ENCODE measurements at regions not wholly inside any gene's neighbourhood (a gene's known extent, or its start where the extent isn't known, plus 50 kb on each side); places are given as distances from the start of the nearest gene placed in this dataset.

DNA sequence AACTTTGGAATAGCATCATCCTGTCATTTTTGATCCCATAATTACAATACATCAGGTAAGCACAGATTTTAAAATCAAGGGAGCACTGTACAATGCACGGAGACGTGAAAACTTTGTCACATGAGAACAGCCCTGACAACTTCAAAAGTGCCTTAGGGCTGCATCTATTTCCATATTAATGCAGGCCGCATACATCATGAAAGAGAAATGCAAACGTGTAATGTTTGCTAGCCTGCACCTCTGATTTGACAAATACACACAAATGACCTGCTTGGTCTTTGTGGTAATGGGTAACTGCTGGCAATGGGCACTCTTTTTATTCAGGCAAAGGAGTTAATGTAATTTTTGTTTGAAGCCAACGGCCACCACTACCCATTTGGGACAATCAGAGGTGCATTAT, 202.0 kb upstream of the EPHA4 start:
- no peaks in the 10 kb centered on the region for H3K27me3 ChIP-seq (ENCODE audit: control insufficient read depth, insufficient read depth, low read length)
- no peaks in the 10 kb centered on the region for H3K4me1 Mint-ChIP-seq
- DNase-seq (no peak), ATAC-seq (ENCODE audit: low read depth in 2 of 2) (no peak)
- no peak overlapping the region for H3K4me3 Mint-ChIP-seq
- H3K27ac ChIP-seq (ENCODE audit: insufficient read depth, low read length, poor library complexity, severe bottlenecking) = no peak overlapping the region
- H3K9me3 Mint-ChIP-seq = peaks cover 0 to 3% (median 0%) of the 10 kb centered on the region in 7 donors
- H3K27me3 Mint-ChIP-seq = no peaks in the 10 kb centered on the region
- H3K4me1 ChIP-seq (ENCODE audit: control insufficient read depth, insufficient read depth, low read length, poor library complexity, severe bottlenecking) = no peaks in the 10 kb centered on the region
- no peak overlapping the region for H3K27ac Mint-ChIP-seq
- no peak overlapping the region for H3K4me3 ChIP-seq (ENCODE audit: low read depth, low read length)
- no peaks in the 10 kb centered on the region for H3K36me3 ChIP-seq (ENCODE audit: control insufficient read depth, insufficient read depth, low read length)
- H3K36me3 Mint-ChIP-seq = no peaks in the 10 kb centered on the region
- no peaks in the 10 kb centered on the region for H3K9me3 ChIP-seq (ENCODE audit: control insufficient read depth in 2 of 2, low read length in 2 of 2)

DNA sequence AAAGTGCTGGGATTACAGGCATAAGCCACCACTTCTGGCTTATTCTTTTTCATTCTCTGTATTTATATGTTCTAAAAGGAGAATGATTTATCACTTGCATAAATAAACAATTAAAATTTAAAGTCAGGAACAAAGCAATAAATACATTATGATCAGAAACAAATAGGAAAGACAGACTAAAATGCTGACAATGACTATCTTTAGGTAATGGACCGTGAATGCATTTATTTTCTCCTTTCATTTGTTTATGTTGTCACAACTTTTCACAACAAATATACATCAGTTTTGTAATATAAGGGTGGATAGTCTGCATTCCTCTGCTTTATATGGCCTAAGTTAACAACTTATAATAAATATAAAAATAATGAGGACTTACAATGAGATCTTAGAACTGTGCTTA, 199.2 kb upstream of the EPHA4 start:
- Histone ChIP-seq H3K4me3 (ENCODE audit: low read depth, low read length) (no peak overlapping the region), H3K27me3 (ENCODE audit: control insufficient read depth, insufficient read depth, low read length) (no peaks in the 10 kb centered on the region), H3K9me3 (ENCODE audit: control insufficient read depth in 2 of 2, low read length in 2 of 2) (no peaks in the 10 kb centered on the region), H3K4me1 (ENCODE audit: control insufficient read depth, insufficient read depth, low read length, poor library complexity, severe bottlenecking) (no peaks in the 10 kb centered on the region), H3K27ac (ENCODE audit: insufficient read depth, low read length, poor library complexity, severe bottlenecking) (no peak overlapping the region), H3K36me3 (ENCODE audit: control insufficient read depth, insufficient read depth, low read length) (no peaks in the 10 kb centered on the region)
- ATAC-seq (ENCODE audit: low read depth in 2 of 2) (no peak), DNase-seq (no peak)
- Mint-ChIP-seq H3K9me3 (peaks cover 0 to 4% (median 3%) of the 10 kb centered on the region in 7 donors), H3K27ac (no peak overlapping the region), H3K36me3 (no peaks in the 10 kb centered on the region), H3K27me3 (no peaks in the 10 kb centered on the region), H3K4me1 (no peaks in the 10 kb centered on the region), H3K4me3 (no peak overlapping the region)

DNA sequence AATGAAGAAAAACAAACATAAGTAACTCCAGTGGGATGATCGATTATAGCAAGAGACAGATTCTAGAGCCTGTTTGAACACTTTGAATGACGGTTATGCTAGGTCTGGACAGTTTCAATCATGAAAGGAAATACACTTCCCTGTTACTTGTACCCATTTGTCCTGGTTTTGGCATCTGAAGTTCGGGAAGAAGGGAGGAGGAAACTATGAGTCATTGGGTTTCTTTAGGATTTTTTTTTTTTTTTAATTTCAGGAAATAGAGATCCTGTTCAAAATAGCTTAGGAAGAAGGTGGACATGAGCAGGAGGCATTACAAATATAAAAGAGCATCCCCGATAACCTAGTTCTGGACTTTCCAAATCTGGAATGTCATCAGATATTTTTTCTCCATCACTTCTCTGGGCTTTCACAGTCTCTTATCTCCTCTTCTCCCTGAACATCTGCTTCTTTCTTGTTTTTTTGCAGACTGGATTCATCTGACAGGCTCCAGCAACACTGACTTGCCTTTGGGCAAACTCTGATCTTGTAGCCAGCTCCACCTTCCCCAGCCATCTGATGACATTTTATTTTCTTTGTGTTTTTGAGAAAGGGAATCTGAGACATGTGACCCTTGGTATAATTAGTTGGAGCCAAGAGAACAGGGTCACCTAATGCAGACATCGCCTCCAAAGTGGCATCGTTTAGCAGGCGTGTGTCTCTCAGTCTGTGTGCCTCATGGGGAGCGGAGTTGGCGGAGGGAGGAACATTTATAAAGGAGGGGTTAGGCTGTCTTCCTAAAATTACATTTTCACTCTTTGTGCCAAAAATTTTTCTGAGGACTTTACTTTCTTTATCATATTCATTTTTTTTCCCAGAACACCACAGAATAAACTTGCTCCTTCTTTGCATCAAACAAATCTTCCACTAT, 195.3 kb upstream of the EPHA4 start:
- Mint-ChIP-seq H3K9me3 (peaks cover 0 to 6% (median 3%) of the 10 kb centered on the region in 7 donors), H3K27me3 (no peaks in the 10 kb centered on the region), H3K4me3 (no peak overlapping the region), H3K4me1 (no peaks in the 10 kb centered on the region), H3K36me3 (no peaks in the 10 kb centered on the region), H3K27ac (no peak overlapping the region)
- Histone ChIP-seq H3K27ac (ENCODE audit: insufficient read depth, low read length, poor library complexity, severe bottlenecking) (no peak overlapping the region), H3K4me3 (ENCODE audit: low read depth, low read length) (no peak overlapping the region), H3K4me1 (ENCODE audit: control insufficient read depth, insufficient read depth, low read length, poor library complexity, severe bottlenecking) (no peaks in the 10 kb centered on the region), H3K9me3 (ENCODE audit: control insufficient read depth in 2 of 2, low read length in 2 of 2) (no peaks in the 10 kb centered on the region), H3K27me3 (ENCODE audit: control insufficient read depth, insufficient read depth, low read length) (no peaks in the 10 kb centered on the region), H3K36me3 (ENCODE audit: control insufficient read depth, insufficient read depth, low read length) (no peaks in the 10 kb centered on the region)
- DNase-seq = no peak
- ATAC-seq (ENCODE audit: low read depth in 2 of 2) = no peak

GRCh38 chr2:221762496-221762895, 190.4 kb upstream of the EPHA4 start:
- Mint-ChIP-seq H3K4me3 (no peak overlapping the region), H3K27ac (no peak overlapping the region), H3K36me3 (no peaks in the 10 kb centered on the region), H3K4me1 (no peaks in the 10 kb centered on the region), H3K27me3 (no peaks in the 10 kb centered on the region), H3K9me3 (peaks cover 2 to 15% (median 3%) of the 10 kb centered on the region in 7 donors)
- ATAC-seq (ENCODE audit: low read depth in 2 of 2) = no peak
- DNase-seq = no peak
- H3K4me3 ChIP-seq (ENCODE audit: low read depth, low read length) = no peak overlapping the region
- no peaks in the 10 kb centered on the region for H3K9me3 ChIP-seq (ENCODE audit: control insufficient read depth in 2 of 2, low read length in 2 of 2)
- H3K4me1 ChIP-seq (ENCODE audit: control insufficient read depth, insufficient read depth, low read length, poor library complexity, severe bottlenecking) = no peaks in the 10 kb centered on the region
- H3K36me3 ChIP-seq (ENCODE audit: control insufficient read depth, insufficient read depth, low read length) = no peaks in the 10 kb centered on the region
- no peak overlapping the region for H3K27ac ChIP-seq (ENCODE audit: insufficient read depth, low read length, poor library complexity, severe bottlenecking)
- H3K27me3 ChIP-seq (ENCODE audit: control insufficient read depth, insufficient read depth, low read length) = no peaks in the 10 kb centered on the region

DNA sequence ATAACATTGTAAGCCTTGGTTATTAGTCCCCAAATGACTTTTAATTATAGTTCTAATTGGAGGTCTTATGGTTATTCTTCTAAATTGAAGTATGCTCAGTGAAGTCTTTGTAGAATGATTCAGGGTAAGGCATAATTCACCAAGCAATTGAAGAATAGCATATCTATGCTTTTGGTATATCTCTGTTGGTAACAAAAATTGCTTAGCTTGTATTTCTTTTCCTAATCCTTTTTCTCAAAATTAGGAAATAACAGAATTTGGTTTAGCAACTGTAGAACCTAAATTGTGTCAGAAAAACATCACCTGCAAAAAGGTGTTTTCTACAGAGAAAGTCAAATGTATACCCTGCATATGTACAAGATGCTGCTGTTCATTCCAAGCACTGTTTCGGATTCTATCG, 189.2 kb upstream of the EPHA4 start:
- DNase-seq (no peak), ATAC-seq (ENCODE audit: low read depth in 2 of 2) (no peak)
- Mint-ChIP-seq H3K9me3 (peaks cover 0 to 18% (median 3%) of the 10 kb centered on the region in 7 donors), H3K4me1 (no peaks in the 10 kb centered on the region), H3K27me3 (no peaks in the 10 kb centered on the region), H3K36me3 (no peaks in the 10 kb centered on the region), H3K27ac (no peak overlapping the region), H3K4me3 (no peak overlapping the region)
- H3K27ac ChIP-seq (ENCODE audit: insufficient read depth, low read length, poor library complexity, severe bottlenecking) = no peak overlapping the region
- H3K4me1 ChIP-seq (ENCODE audit: control insufficient read depth, insufficient read depth, low read length, poor library complexity, severe bottlenecking) = no peaks in the 10 kb centered on the region
- H3K36me3 ChIP-seq (ENCODE audit: control insufficient read depth, insufficient read depth, low read length) = no peaks in the 10 kb centered on the region
- H3K9me3 ChIP-seq (ENCODE audit: control insufficient read depth in 2 of 2, low read length in 2 of 2) = no peaks in the 10 kb centered on the region
- no peaks in the 10 kb centered on the region for H3K27me3 ChIP-seq (ENCODE audit: control insufficient read depth, insufficient read depth, low read length)
- no peak overlapping the region for H3K4me3 ChIP-seq (ENCODE audit: low read depth, low read length)

GRCh38 chr2:221758076-221758475, 186.0 kb upstream of the EPHA4 start:
- Mint-ChIP-seq H3K4me3 (no peak overlapping the region), H3K9me3 (peaks cover 0 to 22% (median 3%) of the 10 kb centered on the region in 7 donors), H3K27me3 (no peaks in the 10 kb centered on the region), H3K36me3 (no peaks in the 10 kb centered on the region), H3K4me1 (no peaks in the 10 kb centered on the region), H3K27ac (no peak overlapping the region)
- no peak for ATAC-seq (ENCODE audit: low read depth in 2 of 2)
- H3K27me3 ChIP-seq (ENCODE audit: control insufficient read depth, insufficient read depth, low read length) = no peaks in the 10 kb centered on the region
- no peak for DNase-seq
- H3K4me1 ChIP-seq (ENCODE audit: control insufficient read depth, insufficient read depth, low read length, poor library complexity, severe bottlenecking) = no peaks in the 10 kb centered on the region
- no peaks in the 10 kb centered on the region for H3K36me3 ChIP-seq (ENCODE audit: control insufficient read depth, insufficient read depth, low read length)
- no peaks in the 10 kb centered on the region for H3K9me3 ChIP-seq (ENCODE audit: control insufficient read depth in 2 of 2, low read length in 2 of 2)
- no peak overlapping the region for H3K27ac ChIP-seq (ENCODE audit: insufficient read depth, low read length, poor library complexity, severe bottlenecking)
- no peak overlapping the region for H3K4me3 ChIP-seq (ENCODE audit: low read depth, low read length)

GRCh38 chr2:221753401-221753800, 181.3 kb upstream of the EPHA4 start:
- H3K9me3 Mint-ChIP-seq = peaks cover 0 to 10% (median 3%) of the 10 kb centered on the region in 7 donors
- no peak for ATAC-seq (ENCODE audit: low read depth in 2 of 2)
- Histone ChIP-seq H3K27ac (ENCODE audit: insufficient read depth, low read length, poor library complexity, severe bottlenecking) (no peak overlapping the region), H3K27me3 (ENCODE audit: control insufficient read depth, insufficient read depth, low read length) (no peaks in the 10 kb centered on the region), H3K4me1 (ENCODE audit: control insufficient read depth, insufficient read depth, low read length, poor library complexity, severe bottlenecking) (no peaks in the 10 kb centered on the region), H3K36me3 (ENCODE audit: control insufficient read depth, insufficient read depth, low read length) (no peaks in the 10 kb centered on the region), H3K4me3 (ENCODE audit: low read depth, low read length) (no peak overlapping the region), H3K9me3 (ENCODE audit: control insufficient read depth in 2 of 2, low read length in 2 of 2) (no peaks in the 10 kb centered on the region)
- no peaks in the 10 kb centered on the region for H3K4me1 Mint-ChIP-seq
- no peaks in the 10 kb centered on the region for H3K36me3 Mint-ChIP-seq
- no peak overlapping the region for H3K27ac Mint-ChIP-seq
- H3K27me3 Mint-ChIP-seq = no peaks in the 10 kb centered on the region
- no peak for DNase-seq
- H3K4me3 Mint-ChIP-seq = no peak overlapping the region

DNA sequence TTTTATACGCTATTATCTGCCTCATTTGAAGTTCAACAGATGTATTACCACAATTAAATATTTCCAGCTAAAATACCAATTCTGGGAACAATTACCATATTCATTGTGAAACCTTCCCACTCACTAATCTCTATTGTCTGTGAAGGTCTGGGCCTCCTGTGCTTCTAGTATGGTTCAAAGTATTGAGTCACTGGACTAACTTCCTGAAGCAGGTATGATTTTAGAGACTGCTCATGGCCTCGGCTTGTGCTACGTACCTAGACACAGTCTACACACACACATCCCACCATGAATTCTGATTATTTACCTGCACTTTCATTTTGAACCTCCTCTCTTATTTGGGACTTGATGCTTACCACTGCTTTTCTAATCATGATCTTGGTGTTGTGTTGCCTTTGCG, 180.7 kb upstream of the EPHA4 start:
- H3K36me3 ChIP-seq (ENCODE audit: control insufficient read depth, insufficient read depth, low read length) = no peaks in the 10 kb centered on the region
- DNase-seq (no peak), ATAC-seq (ENCODE audit: low read depth in 2 of 2) (no peak)
- Mint-ChIP-seq H3K27ac (no peak overlapping the region), H3K9me3 (peaks cover 0 to 7% (median 3%) of the 10 kb centered on the region in 7 donors), H3K27me3 (no peaks in the 10 kb centered on the region), H3K4me3 (no peak overlapping the region), H3K4me1 (no peaks in the 10 kb centered on the region), H3K36me3 (no peaks in the 10 kb centered on the region)
- H3K27ac ChIP-seq (ENCODE audit: insufficient read depth, low read length, poor library complexity, severe bottlenecking) = no peak overlapping the region
- H3K9me3 ChIP-seq (ENCODE audit: control insufficient read depth in 2 of 2, low read length in 2 of 2) = no peaks in the 10 kb centered on the region
- H3K4me3 ChIP-seq (ENCODE audit: low read depth, low read length) = no peak overlapping the region
- H3K4me1 ChIP-seq (ENCODE audit: control insufficient read depth, insufficient read depth, low read length, poor library complexity, severe bottlenecking) = no peaks in the 10 kb centered on the region
- H3K27me3 ChIP-seq (ENCODE audit: control insufficient read depth, insufficient read depth, low read length) = no peaks in the 10 kb centered on the region
